Heart right ventricle (tissue), 16 donors: ENCODE measurements at regions not wholly inside any gene's neighbourhood (a gene's known extent, or its start where the extent isn't known, plus 50 kb on each side); places are given as distances from the start of the nearest gene placed in this dataset.

Experiments used
- ATAC-seq, 8 donors: fragments of 200-7000 bp; cut with Tn5 transposase; one replicate each; pipeline ENCODE4 v1.9.1; 2020; ENCODE audit warnings: mild to moderate bottlenecking in 8 of 8, moderate library complexity in 8 of 8, moderate number of reproducible peaks in 1 of 8
- DNase-seq, 2 donors: peaks; one replicate each; pipeline ENCODE4 v3.0.0-alpha.2; 2020
- H3K27ac ChIP-seq, 10 donors: fragments of 200-600 bp; sonication (generic) in 2 of 10; one replicate each; pipeline versions ENCODE4 v1.5.0 to v1.8.0; 2020 to 2022; ENCODE audit warnings: mild to moderate bottlenecking in 3 of 10
- H3K27me3 ChIP-seq, 7 donors: fragments of 200-600 bp; one replicate each; pipeline ENCODE4 v1.8.0; 2021 to 2022; ENCODE audit warnings: mild to moderate bottlenecking in 2 of 7
- H3K36me3 ChIP-seq, 9 donors: fragments of 200-600 bp; sonication (generic) in 1 of 9; one replicate each; pipeline versions ENCODE4 v1.5.0 to v1.8.0; 2020 to 2022; ENCODE audit warnings: mild to moderate bottlenecking in 2 of 9
- H3K4me1 ChIP-seq, 9 donors: fragments of 200-600 bp; sonication (generic) in 1 of 9; one replicate each; pipeline versions ENCODE4 v1.5.0 to v1.8.0; 2020 to 2022; ENCODE audit warnings: mild to moderate bottlenecking in 4 of 9
- H3K4me3 ChIP-seq, 10 donors: fragments of 200-600 bp; sonication (generic) in 2 of 10; one replicate each; pipeline versions ENCODE4 v1.5.0 to v1.8.0; 2020 to 2022; ENCODE audit warnings: mild to moderate bottlenecking in 7 of 10, moderate library complexity in 2 of 10
- H3K9me3 ChIP-seq, 11 donors: fragments of 200-600 bp in 10 of 11; sonication (generic) in 2 of 11; one replicate each; pipeline versions ENCODE4 v1.5.0 to v1.8.0; 2013 to 2022; ENCODE audit warnings: mild to moderate bottlenecking in 2 of 11, control low read depth in 1 of 11, moderate library complexity in 1 of 11
- CTCF ChIP-seq, 9 donors: fragments of 200-600 bp; sonication (generic) in 2 of 9; IDR thresholded peaks; one replicate each; pipeline versions ENCODE4 v1.5.0 to v1.8.0; 2021 to 2022; ENCODE audit warnings: antibody characterized with exemption in 9 of 9, mild to moderate bottlenecking in 5 of 9, moderate library complexity in 1 of 9
- whole genome bisulfite sequencing, 2 donors: extraction: QIAGEN DNeasy Blood & Tissue Kit; methylation state at CpG; one replicate each; pipeline ENCODE4 v1.1.7; 2013; ENCODE audit warnings: inconsistent platforms in 1 of 2; 5-methylcytosine and 5-hydroxymethylcytosine counted together
- intact Hi-C, 10 donors: fragments of 100-400 bp; cut with DNase I; formaldehyde crosslinking; loops; one replicate each; pipeline versions ENCODE4 v1.11.1 to v1.14.2; 2022
- donor health status: Arrhythmogenic right ventricular cardiomyopathy.
- donor health status: ischemic (EF 13 %, LVEDD 7.1; RV severe dilation, severe dysfunction).
- donor health status: healthy with polysubstance abuse.
- donor health status: DM: no; HTN: yes; CAD: no.
- donor health status: DM: no; HTN: no; CAD: no.
- donor health status: ischemic (EF 25% LVEDD 6.9; RV normal size, moderate dysfunction).
- donor health status: ischemic (EF 25% LVEDD 5.7; RV mildly dilated, moderate dysfunction).
- donor health status: healthy.
- donor health status: DM: yes; HTN: yes; CAD: no.
- donor health status: Ischemic cardiomyopathy.
- donor health status: ischemic (EF 35%, LVEDD 5.7; RV mildly dilated, moderate dysfunction).
- donor health status: nonischemic (EF 11% LVEDD 7.7; RV severe dilation, severe dysfunction).
- donor health status: DM: yes; HTN: yes; CAD: no.
- donor health status: PGD.
- donor health status: ischemic (EF 29% LVEDD 5.4; RV normal size, mild dysfunction).
- donor health status: nonischemic (EF 23%, LVEDD 6.1; RV moderate dilation, normal function).

- H3K27ac ChIP-seq = no peak overlapping the region
- 87 to 96% methylated on average over 3 of the region's 3 CpGs for WGBS, 2 donors
- H3K4me1 ChIP-seq = no peaks in the 10 kb centered on the region
- DNase-seq (no peak), ATAC-seq (no peak)
- TF ChIP-seq CTCF (IDR thresholded peaks at IDR 0.05) = no peak
- intact Hi-C loops = no loop called here
- H3K9me3 ChIP-seq = peaks cover 0 to 41% (median 7%) of the 10 kb centered on the region in 11 donors
- no peaks in the 10 kb centered on the region for H3K36me3 ChIP-seq
- no peaks in the 10 kb centered on the region for H3K27me3 ChIP-seq
- no peak overlapping the region for H3K4me3 ChIP-seq
Observed at GRCh38 chr14:83455561-83455960, 1921.9 kb upstream of the SEL1L start.

DNA sequence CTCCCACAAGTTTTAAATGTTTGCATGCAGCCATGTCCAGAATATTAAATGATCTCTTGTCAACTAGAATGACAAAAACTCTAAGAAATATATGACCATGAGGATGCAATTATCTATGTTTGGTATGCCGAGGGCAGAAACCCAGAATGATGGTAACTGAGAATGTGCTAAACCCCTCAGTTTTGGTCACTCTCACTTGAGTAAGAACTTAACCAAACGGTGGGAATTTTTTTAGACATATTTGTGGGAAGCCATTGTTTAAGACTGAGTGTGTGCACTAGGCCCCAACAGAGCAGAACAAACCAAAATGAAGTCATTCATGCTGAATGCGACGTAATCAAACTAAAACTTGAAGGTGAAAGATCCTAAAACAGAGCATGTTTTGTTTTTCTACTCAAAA, 1927.9 kb upstream of the SEL1L start:
- H3K4me3 ChIP-seq = no peak overlapping the region
- no peaks in the 10 kb centered on the region for H3K36me3 ChIP-seq
- ATAC-seq = no peak
- intact Hi-C loops = loop anchor here in 1 of 10 donors (10.0 kb wide), 1 partner anchor 157 kb away; no protein-coding TSS in a partner anchor
- H3K4me1 ChIP-seq = no peaks in the 10 kb centered on the region
- TF ChIP-seq CTCF (IDR thresholded peaks at IDR 0.05) = no peak
- no peak overlapping the region for H3K27ac ChIP-seq
- 89 to 93% methylated on average over 4 of the region's 4 CpGs for WGBS, 2 donors
- H3K9me3 ChIP-seq = peaks cover 0 to 24% (median 4%) of the 10 kb centered on the region in 11 donors
- no peaks in the 10 kb centered on the region for H3K27me3 ChIP-seq
- DNase-seq = no peak

DNA sequence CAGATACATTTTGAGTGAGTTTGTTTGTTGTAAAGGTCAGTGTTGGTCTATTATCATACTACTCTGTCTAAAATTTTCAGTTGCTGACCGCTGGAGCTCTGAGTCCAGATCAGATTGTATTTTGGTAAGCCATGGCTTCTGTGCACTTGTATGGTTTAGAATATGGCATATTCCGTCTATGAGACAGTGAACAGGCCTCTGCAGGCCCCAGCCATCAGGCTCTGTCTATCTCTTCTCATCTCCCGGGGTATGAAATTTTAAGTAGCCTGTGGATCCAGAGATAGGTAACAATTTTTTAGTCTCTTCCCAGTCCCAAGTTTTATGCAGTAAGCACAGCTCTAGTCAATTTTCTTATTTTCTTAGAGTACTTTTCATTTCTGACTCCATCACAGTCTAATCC, 1929.1 kb upstream of the SEL1L start:
- no peak overlapping the region for H3K4me3 ChIP-seq
- ATAC-seq = no peak
- H3K9me3 ChIP-seq = peaks cover 0 to 22% (median 4%) of the 10 kb centered on the region in 11 donors
- WGBS, 2 donors = 91 to 93% methylated on average over 3 of the region's 3 CpGs
- intact Hi-C loops = loop anchor here in 1 of 10 donors (10.0 kb wide), 1 partner anchor 158 kb away; no protein-coding TSS in a partner anchor
- H3K27me3 ChIP-seq = no peaks in the 10 kb centered on the region
- H3K4me1 ChIP-seq = no peaks in the 10 kb centered on the region
- no peaks in the 10 kb centered on the region for H3K36me3 ChIP-seq
- no peak overlapping the region for H3K27ac ChIP-seq
- no peak for DNase-seq
- TF ChIP-seq CTCF (IDR thresholded peaks at IDR 0.05) = no peak

GRCh38 chr14:83463500-83464098, 1929.9 kb upstream of the SEL1L start:
- H3K27me3 ChIP-seq = no peaks in the 10 kb centered on the region
- no peaks in the 10 kb centered on the region for H3K36me3 ChIP-seq
- no peak overlapping the region for H3K4me3 ChIP-seq
- peaks cover 0 to 14% (median 3%) of the 10 kb centered on the region in 11 donors for H3K9me3 ChIP-seq
- peak in 1 of 2 donors; percentile 37 for DNase-seq
- no peak overlapping the region for H3K27ac ChIP-seq
- TF ChIP-seq CTCF (IDR thresholded peaks at IDR 0.05) = peak; percentile 31 to 77 (median 61)
- no peaks in the 10 kb centered on the region for H3K4me1 ChIP-seq
- no peak for ATAC-seq
- intact Hi-C loops = loop anchor here in 1 of 10 donors (10.0 kb wide), 1 partner anchor 159 kb away; no protein-coding TSS in a partner anchor
- WGBS, 2 donors = 47 to 51% methylated on average over 4 of the region's 4 CpGs
